ENCODE measurements at regions not wholly inside any gene's neighbourhood (a gene's known extent, or its start where the extent isn't known, plus 50 kb on each side); places are given as distances from the start of the nearest gene placed in this dataset.

DNA sequence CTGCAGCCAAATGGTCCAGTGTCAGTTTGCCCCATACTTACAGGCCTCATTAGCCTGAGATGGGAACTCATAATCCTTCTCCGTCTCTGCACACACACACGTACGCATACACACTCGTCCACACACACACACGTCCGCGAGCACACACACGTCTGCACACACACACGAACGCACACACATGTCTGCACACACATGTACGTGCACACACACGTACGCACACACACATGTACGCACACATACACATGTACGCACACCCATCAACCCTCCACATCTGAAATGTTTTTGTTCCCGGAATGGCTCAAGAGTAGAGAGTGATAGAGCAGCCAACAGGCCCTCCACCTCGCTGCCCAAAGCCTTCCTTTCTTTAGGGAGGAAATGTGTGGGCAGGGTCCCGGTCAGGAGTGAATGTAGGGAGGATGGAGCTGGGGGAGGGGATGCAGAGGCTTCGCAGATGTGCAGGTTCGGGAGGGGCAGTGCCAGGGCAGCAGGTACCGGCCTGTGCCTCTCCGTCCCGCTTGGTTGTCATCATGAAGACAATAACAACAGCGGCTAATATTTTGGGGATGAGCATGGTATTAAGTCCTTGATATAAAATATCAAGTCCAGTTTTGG, 52.7 kb downstream of the PTGR3 start:
- no peak overlapping the region for H3K27ac ChIP-seq
- no peaks in the 10 kb centered on the region for H3K36me3 ChIP-seq
- H3K4me1 ChIP-seq, result peaks cover 0 to 12% (median 0%) of the 10 kb centered on the region in 3 donors
- peaks cover 0 to 14% (median 0%) of the 10 kb centered on the region in 3 donors for H3K9me3 ChIP-seq
- WGBS, 2 donors (ENCODE audit: low coverage in 1 of 2), result 89 to 96% methylated on average over 14 to 18 of the region's 24 CpGs
- ATAC-seq, result no peak
- no peak overlapping the region for H3K4me3 ChIP-seq
- H3K27me3 ChIP-seq, result no peaks in the 10 kb centered on the region
- no peak for TF ChIP-seq POLR2AphosphoS5 (IDR thresholded peaks at IDR 0.05)
- no peak for TF ChIP-seq POLR2A (IDR thresholded peaks at IDR 0.05)
- TF ChIP-seq, protein P1, sequence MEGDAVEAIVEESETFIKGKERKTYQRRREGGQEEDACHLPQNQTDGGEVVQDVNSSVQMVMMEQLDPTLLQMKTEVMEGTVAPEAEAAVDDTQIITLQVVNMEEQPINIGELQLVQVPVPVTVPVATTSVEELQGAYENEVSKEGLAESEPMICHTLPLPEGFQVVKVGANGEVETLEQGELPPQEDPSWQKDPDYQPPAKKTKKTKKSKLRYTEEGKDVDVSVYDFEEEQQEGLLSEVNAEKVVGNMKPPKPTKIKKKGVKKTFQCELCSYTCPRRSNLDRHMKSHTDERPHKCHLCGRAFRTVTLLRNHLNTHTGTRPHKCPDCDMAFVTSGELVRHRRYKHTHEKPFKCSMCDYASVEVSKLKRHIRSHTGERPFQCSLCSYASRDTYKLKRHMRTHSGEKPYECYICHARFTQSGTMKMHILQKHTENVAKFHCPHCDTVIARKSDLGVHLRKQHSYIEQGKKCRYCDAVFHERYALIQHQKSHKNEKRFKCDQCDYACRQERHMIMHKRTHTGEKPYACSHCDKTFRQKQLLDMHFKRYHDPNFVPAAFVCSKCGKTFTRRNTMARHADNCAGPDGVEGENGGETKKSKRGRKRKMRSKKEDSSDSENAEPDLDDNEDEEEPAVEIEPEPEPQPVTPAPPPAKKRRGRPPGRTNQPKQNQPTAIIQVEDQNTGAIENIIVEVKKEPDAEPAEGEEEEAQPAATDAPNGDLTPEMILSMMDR (IDR thresholded peaks at IDR 0.05), result no peak
- TF ChIP-seq EP300 (IDR thresholded peaks at IDR 0.05), result no peak

DNA sequence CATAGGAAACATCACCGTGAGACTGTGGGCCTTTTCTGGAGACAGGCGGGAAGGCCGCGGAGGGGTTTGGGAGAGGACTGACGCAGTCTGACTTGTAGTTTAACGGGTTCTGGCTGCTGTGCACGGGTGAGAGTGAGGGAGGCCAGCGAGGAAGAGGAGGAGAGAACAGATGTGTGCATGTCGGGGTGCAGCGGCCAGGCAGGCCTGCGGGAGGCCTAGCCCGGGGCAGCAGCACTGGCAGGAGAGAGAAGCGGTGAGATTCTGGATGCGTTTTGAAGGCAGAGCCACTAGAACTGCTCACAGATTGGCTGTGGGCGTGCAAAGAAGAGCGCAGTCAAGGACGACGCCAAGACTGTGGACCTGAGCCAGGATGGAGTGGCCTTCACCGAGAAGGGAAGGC, 53.9 kb downstream of the PTGR3 start:
- WGBS, 2 donors (ENCODE audit: low coverage in 1 of 2), result 95 to 96% methylated on average over 4 to 13 of the region's 19 CpGs
- TF ChIP-seq POLR2A (IDR thresholded peaks at IDR 0.05) (no peak), EP300 (IDR thresholded peaks at IDR 0.05) (no peak), POLR2AphosphoS5 (IDR thresholded peaks at IDR 0.05) (no peak)
- TF ChIP-seq, protein P1 (IDR thresholded peaks at IDR 0.05), result no peak
- no peaks in the 10 kb centered on the region for H3K27me3 ChIP-seq
- no peaks in the 10 kb centered on the region for H3K36me3 ChIP-seq
- H3K9me3 ChIP-seq, result peaks cover 0 to 16% (median 0%) of the 10 kb centered on the region in 3 donors
- peaks cover 0 to under 1% (median 0%) of the 10 kb centered on the region in 3 donors for H3K4me1 ChIP-seq
- H3K27ac ChIP-seq, result no peak overlapping the region
- ATAC-seq, result no peak
- no peak overlapping the region for H3K4me3 ChIP-seq

DNA sequence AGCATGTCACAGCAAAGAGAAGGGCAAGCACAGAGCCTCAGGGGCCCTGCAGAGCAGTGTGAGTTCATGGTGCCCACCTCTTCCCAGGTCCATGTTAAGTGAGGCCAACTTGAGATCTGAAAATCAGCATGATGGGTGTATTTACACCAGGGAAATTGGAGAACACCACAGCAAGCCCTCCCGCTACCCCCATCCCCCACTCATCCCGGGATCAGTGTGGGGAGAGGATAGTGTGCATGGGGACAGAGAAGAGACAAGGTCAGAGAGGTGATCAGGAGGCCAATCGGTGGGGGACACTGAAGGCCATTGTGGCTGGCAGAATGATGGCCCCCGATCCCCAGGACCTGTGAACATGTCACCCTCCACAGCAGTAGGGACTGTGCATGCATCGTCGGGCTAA, 54.7 kb downstream of the PTGR3 start:
- no peak for ATAC-seq
- TF ChIP-seq POLR2A (IDR thresholded peaks at IDR 0.05) (no peak), POLR2AphosphoS5 (IDR thresholded peaks at IDR 0.05) (no peak), EP300 (IDR thresholded peaks at IDR 0.05) (no peak)
- TF ChIP-seq, protein P1 (IDR thresholded peaks at IDR 0.05), result no peak
- 80% methylated on average over 1 of the region's 6 CpGs; no CpG with 5 or more reads in 1 of the 2 donors for WGBS, 2 donors (ENCODE audit: low coverage in 1 of 2)
- H3K27me3 ChIP-seq, result no peaks in the 10 kb centered on the region
- H3K4me1 ChIP-seq, result no peaks in the 10 kb centered on the region
- no peak overlapping the region for H3K4me3 ChIP-seq
- H3K27ac ChIP-seq, result no peak overlapping the region
- peaks cover 0 to 16% (median 0%) of the 10 kb centered on the region in 3 donors for H3K9me3 ChIP-seq
- no peaks in the 10 kb centered on the region for H3K36me3 ChIP-seq

DNA sequence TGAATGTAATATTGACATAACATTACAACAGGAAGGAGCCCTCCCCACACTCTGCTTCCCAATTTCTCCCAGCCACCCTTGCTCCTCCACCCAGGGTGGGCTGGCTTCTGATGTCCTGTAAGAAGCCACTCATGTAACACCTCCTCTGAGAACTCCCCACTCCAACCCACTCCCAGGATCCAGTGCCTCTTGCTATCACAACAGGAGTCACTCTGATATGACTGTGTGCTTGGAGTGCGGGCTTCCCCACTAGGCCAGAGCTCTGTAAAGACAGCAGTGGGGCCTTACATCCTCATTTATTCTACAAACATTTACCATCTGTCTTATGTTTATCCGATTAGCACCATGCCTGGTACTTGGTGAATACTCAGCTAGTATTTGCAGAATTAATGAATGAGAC, 65.1 kb downstream of the PTGR3 start:
- WGBS, 2 donors (ENCODE audit: low coverage in 1 of 2), result 100% methylated on average over 1 to 2 of the region's 2 CpGs
- H3K36me3 ChIP-seq, result no peaks in the 10 kb centered on the region

More for the DNA sequence above, 65.1 kb downstream of the PTGR3 start:
- ATAC-seq, result no peak
- Histone ChIP-seq H3K4me3 (no peak overlapping the region), H3K27me3 (no peaks in the 10 kb centered on the region), H3K9me3 (peaks cover 0 to 21% (median 0%) of the 10 kb centered on the region in 3 donors), H3K4me1 (no peaks in the 10 kb centered on the region), H3K27ac (no peak overlapping the region)
- TF ChIP-seq POLR2A (IDR thresholded peaks at IDR 0.05), result no peak
- TF ChIP-seq POLR2AphosphoS5 (IDR thresholded peaks at IDR 0.05), result no peak
- TF ChIP-seq, protein P1 (IDR thresholded peaks at IDR 0.05), result no peak
- TF ChIP-seq EP300 (IDR thresholded peaks at IDR 0.05), result no peak

Data from gastroesophageal sphincter (tissue), 4 donors.